HUES64 (cell line): ENCODE measurements at regions not wholly inside any gene's neighbourhood (a gene's known extent, or its start where the extent isn't known, plus 50 kb on each side); places are given as distances from the start of the nearest gene placed in this dataset.

Experiments
- H3K27ac ChIP-seq: 2 replicates; pipeline ENCODE4 v1.7.0; 2013; ENCODE audit warnings: low read depth, low read length, inconsistent platforms
- H3K27me3 ChIP-seq: 2 replicates; pipeline ENCODE4 v1.6.1; 2013; ENCODE audit warnings: mild to moderate bottlenecking, low read length; ENCODE audit not compliant: insufficient read depth
- H3K36me3 ChIP-seq: 2 replicates; pipeline ENCODE4 v1.6.1; 2013; ENCODE audit warnings: mild to moderate bottlenecking, low read length; ENCODE audit not compliant: insufficient read depth
- H3K4me1 ChIP-seq: 2 replicates; pipeline ENCODE4 v1.6.1; 2013; ENCODE audit warnings: mild to moderate bottlenecking, low read length, moderate library complexity; ENCODE audit not compliant: insufficient read depth
- H3K4me3 ChIP-seq: 2 replicates; pipeline ENCODE4 v1.5.1; 2013; ENCODE audit warnings: mild to moderate bottlenecking, low read length, moderate library complexity
- H3K9ac ChIP-seq: 2 replicates; pipeline ENCODE4 v1.6.1; 2013; ENCODE audit warnings: mild to moderate bottlenecking, low read depth, low read length
- H3K9me3 ChIP-seq: 2 replicates; pipeline ENCODE4 v1.6.1; 2013; ENCODE audit warnings: low read depth, low read length; ENCODE audit not compliant: insufficient read depth
- WGBS: fragments of 150-250, 120-280 bp; methylation state at CpG from one replicate; pipeline ENCODE4 v1.1.7; 2013; ENCODE audit warnings: missing lambda C conversion rate; 5-methylcytosine and 5-hydroxymethylcytosine counted together

DNA sequence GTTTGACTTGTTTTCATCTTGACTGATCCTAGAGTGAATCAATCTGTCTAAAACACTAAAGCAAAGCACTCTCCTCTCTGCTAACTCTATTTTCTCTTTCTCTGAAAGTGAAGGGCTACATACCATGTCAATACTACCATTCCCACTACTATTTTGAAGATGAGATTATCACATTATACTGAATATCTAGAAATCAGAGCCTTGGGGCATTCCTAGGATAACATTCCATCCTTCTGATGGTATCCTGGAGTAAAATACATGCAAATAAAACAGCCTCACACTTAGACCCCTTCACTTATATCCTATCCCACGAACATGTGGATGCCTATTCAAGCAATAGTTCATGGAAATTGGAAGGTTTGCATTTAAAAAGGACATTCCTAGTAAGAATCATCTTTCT lies 309.3 kb upstream of the ACTBL2 start:
- H3K27me3 ChIP-seq: no peaks in the 10 kb centered on the region
- no peaks in the 10 kb centered on the region for H3K4me1 ChIP-seq
- H3K27ac ChIP-seq: no peak overlapping the region
- H3K9ac ChIP-seq: no peak overlapping the region
- H3K36me3 ChIP-seq: no peaks in the 10 kb centered on the region
- no peaks in the 10 kb centered on the region for H3K9me3 ChIP-seq
- 100% methylated on average over 1 of the region's 1 CpG for WGBS
- no peak overlapping the region for H3K4me3 ChIP-seq

DNA sequence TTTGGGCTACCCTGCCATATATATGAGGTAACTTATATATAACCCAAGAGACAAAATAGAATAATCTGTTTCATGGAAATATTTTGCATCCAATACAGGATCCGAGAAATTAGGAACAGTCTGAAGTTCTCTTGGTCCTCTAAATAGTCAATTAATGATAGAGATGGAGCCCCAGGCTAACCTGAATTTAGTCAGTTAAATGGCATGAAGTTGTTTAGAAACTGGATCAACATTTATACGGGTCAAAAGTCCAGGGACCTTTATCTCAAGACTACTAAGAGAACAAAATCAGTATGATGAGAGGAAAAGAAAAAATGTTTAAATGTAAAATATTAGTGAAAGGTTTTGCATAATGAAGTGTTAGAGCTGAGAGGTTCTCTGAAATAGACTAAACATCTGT lies 303.3 kb upstream of the ACTBL2 start:
- Histone ChIP-seq H3K36me3 (no peaks in the 10 kb centered on the region), H3K4me3 (no peak overlapping the region), H3K4me1 (no peaks in the 10 kb centered on the region), H3K27ac (no peak overlapping the region), H3K9ac (no peak overlapping the region), H3K9me3 (no peaks in the 10 kb centered on the region), H3K27me3 (no peaks in the 10 kb centered on the region)
- WGBS: 100% methylated on average over 2 of the region's 2 CpGs

DNA sequence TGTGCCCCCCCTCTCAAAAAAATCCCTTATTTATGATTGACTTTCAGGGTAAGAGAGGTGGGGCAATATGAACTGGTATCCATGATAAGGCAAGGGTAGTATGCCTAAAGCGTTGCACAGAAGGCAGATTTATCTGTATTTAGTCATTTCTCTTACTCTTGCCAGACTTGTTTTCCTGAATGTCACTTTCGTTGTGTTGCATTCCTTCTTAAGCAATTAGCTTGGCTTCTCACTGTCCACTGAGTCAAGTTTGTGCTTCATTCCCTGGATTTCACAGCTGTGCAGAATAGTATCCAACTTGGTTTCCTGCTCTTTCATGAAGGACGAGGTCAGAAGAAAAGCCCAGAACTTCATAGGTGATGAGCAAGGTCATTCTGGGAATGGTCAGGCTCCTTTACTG lies 301.5 kb upstream of the ACTBL2 start:
- Histone ChIP-seq H3K27me3 (no peaks in the 10 kb centered on the region), H3K4me3 (no peak overlapping the region), H3K9me3 (no peaks in the 10 kb centered on the region), H3K36me3 (no peaks in the 10 kb centered on the region), H3K27ac (no peak overlapping the region), H3K9ac (no peak overlapping the region), H3K4me1 (no peaks in the 10 kb centered on the region)
- 98% methylated on average over 3 of the region's 3 CpGs for WGBS

DNA sequence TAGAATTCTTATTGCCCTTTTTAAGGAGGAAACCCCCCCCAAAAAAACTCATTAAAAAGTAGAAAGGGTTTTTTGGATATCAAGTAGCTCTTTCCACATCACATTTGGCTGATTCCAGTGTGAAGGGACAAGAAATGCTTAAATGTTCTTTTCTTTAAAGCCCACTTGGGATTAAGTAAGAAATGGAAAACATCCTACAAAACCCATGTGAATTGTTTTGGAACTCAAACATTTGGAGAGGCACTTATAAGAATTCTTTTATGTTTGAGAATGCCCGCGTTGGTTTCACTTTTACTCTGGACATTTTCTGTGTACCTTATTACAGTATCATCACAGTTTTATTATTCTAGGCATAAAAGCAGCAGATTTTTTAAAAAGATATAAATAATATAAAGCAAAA lies 301.1 kb upstream of the ACTBL2 start:
- Histone ChIP-seq H3K4me3 (no peak overlapping the region), H3K36me3 (no peaks in the 10 kb centered on the region), H3K27ac (no peak overlapping the region), H3K9ac (no peak overlapping the region), H3K4me1 (no peaks in the 10 kb centered on the region), H3K27me3 (no peaks in the 10 kb centered on the region), H3K9me3 (no peaks in the 10 kb centered on the region)
- 100% methylated on average over 2 of the region's 2 CpGs for WGBS

DNA sequence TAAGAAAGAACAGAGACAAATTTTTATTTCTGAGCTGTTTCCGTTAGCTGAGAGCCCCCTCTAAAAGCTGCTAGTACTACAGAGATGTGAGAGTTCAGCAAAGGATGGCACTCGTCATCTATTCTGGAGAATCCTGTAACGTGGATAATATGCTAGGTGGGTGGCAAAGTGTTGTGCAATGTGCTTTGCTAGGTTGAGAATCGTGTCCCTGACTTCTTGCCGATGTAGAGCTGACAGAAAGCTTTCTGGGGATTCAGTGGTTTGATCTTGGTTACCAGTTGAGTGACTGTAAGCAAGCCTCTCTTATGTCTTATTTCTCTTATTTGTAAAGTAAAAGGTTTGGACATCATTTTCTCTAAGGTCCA lies 298.3 kb upstream of the ACTBL2 start:
- H3K36me3 ChIP-seq: no peaks in the 10 kb centered on the region
- no peak overlapping the region for H3K9ac ChIP-seq
- H3K4me1 ChIP-seq: no peaks in the 10 kb centered on the region
- H3K27ac ChIP-seq: no peak overlapping the region
- H3K9me3 ChIP-seq: no peaks in the 10 kb centered on the region
- H3K4me3 ChIP-seq: no peak overlapping the region
- WGBS: 95% methylated on average over 5 of the region's 5 CpGs
- no peaks in the 10 kb centered on the region for H3K27me3 ChIP-seq

DNA sequence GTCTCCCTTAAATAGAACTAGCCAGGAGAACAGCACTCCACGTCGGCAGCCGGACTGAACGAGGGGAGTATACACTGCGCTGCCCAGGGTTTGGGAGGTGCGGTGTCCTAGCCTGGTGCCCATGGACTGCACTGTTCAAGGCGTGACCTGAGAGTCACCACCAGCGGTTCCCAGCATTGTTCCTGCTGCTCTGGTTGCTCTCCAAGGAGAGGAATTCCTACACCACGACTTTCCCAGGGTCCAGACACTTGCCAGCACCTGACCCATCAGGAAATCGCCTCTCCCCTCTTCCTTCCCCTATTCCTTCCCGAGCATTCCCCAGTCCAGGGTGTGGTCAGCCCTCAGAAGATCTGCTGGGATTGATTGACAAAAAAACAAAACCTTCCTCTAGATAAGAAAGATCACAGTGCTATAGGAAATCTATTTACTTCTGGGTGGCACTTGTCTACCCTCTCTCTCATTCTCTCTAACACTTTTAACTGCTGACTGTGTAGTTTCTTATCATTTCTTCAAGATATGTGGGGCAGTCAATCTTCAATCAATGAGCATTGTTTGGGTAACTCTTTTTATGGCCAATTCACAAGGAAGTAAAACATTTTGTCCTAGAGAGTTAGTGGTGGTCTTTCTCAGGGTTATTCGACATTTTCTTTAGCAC lies 297.8 kb upstream of the ACTBL2 start:
- no peak overlapping the region for H3K4me3 ChIP-seq
- H3K27ac ChIP-seq: no peak overlapping the region
- no peaks in the 10 kb centered on the region for H3K4me1 ChIP-seq
- H3K9me3 ChIP-seq: no peaks in the 10 kb centered on the region
- no peaks in the 10 kb centered on the region for H3K36me3 ChIP-seq
- no peak overlapping the region for H3K9ac ChIP-seq
- whole genome bisulfite sequencing: 80% methylated on average over 12 of the region's 12 CpGs
- H3K27me3 ChIP-seq: no peaks in the 10 kb centered on the region

DNA sequence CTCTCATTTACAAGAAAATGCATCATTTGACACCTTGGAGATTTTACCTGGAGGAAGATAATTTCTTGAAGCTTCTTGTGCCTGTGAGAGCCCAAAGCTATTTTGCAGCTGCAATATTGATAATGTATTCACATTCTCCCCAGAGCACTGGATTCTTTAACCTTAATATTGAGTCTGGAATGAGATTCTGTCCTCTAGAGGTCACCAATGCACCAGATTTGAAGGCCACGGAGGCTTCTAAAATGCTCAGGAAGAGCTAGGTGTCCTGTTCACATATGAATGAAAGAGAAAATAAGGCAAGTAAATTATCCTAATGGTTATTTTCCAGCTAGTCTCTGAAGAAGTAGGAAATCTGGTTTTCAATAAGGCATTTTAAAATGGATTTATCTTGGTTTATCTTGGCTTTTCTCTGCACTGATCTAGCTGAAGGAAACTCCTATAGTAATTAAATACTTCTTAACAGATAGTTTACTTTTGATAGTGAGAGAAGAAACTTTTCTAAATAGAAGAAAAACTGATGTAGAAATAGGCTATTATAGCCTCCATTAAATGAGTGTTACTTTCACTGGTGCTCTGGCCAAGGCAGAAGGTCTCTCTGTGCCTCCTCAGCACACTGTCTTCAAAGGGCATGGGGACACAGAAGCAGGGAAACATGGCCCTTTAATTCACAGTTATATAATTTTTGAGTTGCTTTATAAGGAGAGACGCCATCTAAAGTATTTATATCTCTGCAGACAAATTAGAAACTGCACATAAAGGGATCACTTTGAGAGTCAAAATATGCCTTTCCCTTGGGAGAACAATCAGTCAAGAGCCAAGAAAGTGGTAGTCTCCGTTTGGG lies 297.0 kb upstream of the ACTBL2 start:
- Histone ChIP-seq H3K27me3 (no peaks in the 10 kb centered on the region), H3K4me1 (no peaks in the 10 kb centered on the region), H3K9me3 (no peaks in the 10 kb centered on the region), H3K27ac (no peak overlapping the region), H3K9ac (no peak overlapping the region), H3K36me3 (no peaks in the 10 kb centered on the region), H3K4me3 (no peak overlapping the region)
- WGBS: 65% methylated on average over 3 of the region's 3 CpGs

DNA sequence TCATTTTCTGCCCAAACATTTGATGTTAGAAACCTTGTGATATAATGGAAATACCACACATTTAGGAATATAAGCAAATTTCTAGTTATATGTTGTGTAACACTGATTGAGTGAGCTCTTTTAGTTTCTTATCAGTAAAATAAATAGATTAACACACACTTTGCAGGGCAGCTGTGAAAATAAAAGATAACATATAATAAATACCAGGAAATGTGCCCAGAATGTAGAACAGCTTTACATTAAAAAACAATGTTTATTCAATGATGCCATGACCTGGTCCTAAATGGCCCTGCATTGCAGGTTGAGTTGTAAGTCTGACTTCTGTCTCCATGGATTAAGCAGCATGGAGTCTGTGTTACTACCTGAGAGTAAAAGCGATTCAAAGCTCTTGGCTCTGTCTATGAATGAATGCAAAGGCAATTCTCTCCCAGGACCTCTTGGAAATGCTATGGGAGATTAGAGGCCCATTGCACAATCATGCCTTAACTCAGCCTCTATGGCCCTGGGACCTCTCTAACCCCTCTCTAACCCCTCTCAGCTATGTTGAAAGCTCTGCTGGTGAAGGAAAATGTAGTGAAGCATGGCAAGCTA lies 296.0 kb upstream of the ACTBL2 start:
- 81% methylated on average over 1 of the region's 1 CpG for WGBS
- no peak overlapping the region for H3K27ac ChIP-seq
- H3K4me1 ChIP-seq: 0 out of 2 replicates have a peak, but pooled peaks cover 3% of the 10 kb centered on the region
- H3K27me3 ChIP-seq: no peaks in the 10 kb centered on the region
- H3K9me3 ChIP-seq: no peaks in the 10 kb centered on the region
- H3K36me3 ChIP-seq: no peaks in the 10 kb centered on the region
- H3K9ac ChIP-seq: no peak overlapping the region
- H3K4me3 ChIP-seq: no peak overlapping the region

DNA sequence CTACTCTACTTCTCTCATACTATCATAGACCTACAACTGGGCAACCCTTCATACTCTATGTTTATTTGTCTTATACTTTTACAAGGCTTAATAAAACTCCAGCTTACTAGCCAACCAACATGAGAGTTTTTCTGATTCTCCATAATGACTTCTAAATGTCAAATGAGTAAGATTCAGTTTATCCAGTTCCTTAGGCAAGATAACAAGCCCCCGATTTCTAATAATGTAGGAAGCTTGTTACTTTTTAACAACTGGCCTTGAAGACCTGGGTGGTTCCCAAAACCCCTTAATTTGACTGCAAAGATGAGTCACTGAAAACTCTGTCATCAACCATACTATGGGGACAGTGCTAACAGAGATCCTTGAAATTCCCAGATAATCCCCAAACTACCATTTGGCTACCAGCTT lies 294.6 kb upstream of the ACTBL2 start:
- H3K9me3 ChIP-seq: no peaks in the 10 kb centered on the region
- no peak overlapping the region for H3K27ac ChIP-seq
- 0 out of 2 replicates have a peak, but pooled peaks cover 5% of the 10 kb centered on the region for H3K4me1 ChIP-seq
- H3K9ac ChIP-seq: no peak overlapping the region
- no peak overlapping the region for H3K4me3 ChIP-seq
- no peaks in the 10 kb centered on the region for H3K36me3 ChIP-seq
- 89% methylated on average over 1 of the region's 1 CpG for WGBS
- no peaks in the 10 kb centered on the region for H3K27me3 ChIP-seq

DNA sequence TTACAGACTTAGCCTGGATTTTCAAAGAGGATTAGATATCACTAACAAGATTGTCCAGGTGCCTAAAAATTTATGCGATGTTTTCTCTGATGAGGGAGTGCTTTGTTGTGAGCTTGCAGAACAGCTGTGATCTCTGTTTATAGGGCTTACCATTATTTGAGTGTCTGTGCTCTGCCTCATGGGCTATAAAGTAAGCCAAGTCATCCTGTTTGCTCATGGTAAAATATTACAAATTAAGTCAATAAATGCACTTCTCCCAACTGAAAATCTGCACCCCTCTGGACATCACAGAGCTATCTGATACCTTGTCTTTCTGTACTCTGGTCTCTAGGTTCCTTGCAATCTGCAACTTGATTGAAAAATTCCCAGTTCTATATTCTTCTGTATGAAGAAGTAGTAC lies 293.4 kb upstream of the ACTBL2 start:
- Histone ChIP-seq H3K27ac (no peak overlapping the region), H3K4me3 (no peak overlapping the region), H3K36me3 (no peaks in the 10 kb centered on the region), H3K9me3 (no peaks in the 10 kb centered on the region), H3K9ac (no peak overlapping the region), H3K27me3 (no peaks in the 10 kb centered on the region), H3K4me1 (0 out of 2 replicates have a peak, but pooled peaks cover 5% of the 10 kb centered on the region)
- WGBS: 93% methylated on average over 1 of the region's 1 CpG

DNA sequence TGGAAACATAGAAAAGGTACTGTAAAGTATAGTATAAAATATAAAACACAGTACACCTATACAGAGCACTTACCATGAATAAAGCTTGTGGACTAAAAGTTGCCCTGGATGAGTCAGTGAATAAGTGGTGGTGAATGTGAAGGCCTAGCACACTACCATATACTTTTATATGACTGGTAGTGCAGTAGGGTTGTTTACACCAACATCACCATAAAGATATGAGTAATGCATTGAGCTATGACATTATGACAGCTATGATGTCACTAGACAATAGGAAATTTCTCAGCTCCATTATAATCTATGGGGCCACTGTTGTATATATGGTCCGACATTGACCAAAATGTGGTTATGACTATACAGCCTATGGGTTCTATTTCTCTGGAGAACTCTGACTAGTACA lies 291.8 kb upstream of the ACTBL2 start:
- WGBS: 100% methylated on average over 1 of the region's 1 CpG
- Histone ChIP-seq H3K4me1 (0 out of 2 replicates have a peak, but pooled peaks cover 5% of the 10 kb centered on the region), H3K9me3 (no peaks in the 10 kb centered on the region), H3K27me3 (no peaks in the 10 kb centered on the region), H3K4me3 (no peak overlapping the region), H3K36me3 (no peaks in the 10 kb centered on the region), H3K9ac (no peak overlapping the region), H3K27ac (no peak overlapping the region)
